ENCODE measurements at regions not wholly inside any gene's neighbourhood (a gene's known extent, or its start where the extent isn't known, plus 50 kb on each side); places are given as distances from the start of the nearest gene placed in this dataset.

GRCh38 chr22:49452362-49452946, 375.2 kb downstream of the BRD1 start:
- ChIA-PET CTCF (no interaction called here), POLR2A (ENCODE audit: unreplicated experiment) (no interaction called here)
- Histone ChIP-seq H3K27me3 (ENCODE audit: control insufficient read depth, insufficient read depth, low read length) (no peaks in the 10 kb centered on the region), H3K79me1 (ENCODE audit: low read depth in 1 of 2, low read length in 2 of 2) (no peaks in the 10 kb centered on the region), H3K36me3 (ENCODE audit: control insufficient read depth, insufficient read depth, low read length) (no peaks in the 10 kb centered on the region), H4K5ac (ENCODE audit: low read depth, low read length) (no peak overlapping the region), H3K18ac (ENCODE audit: low read depth, low read length) (no peak overlapping the region), H2BK120ac (ENCODE audit: low read depth, low read length) (no peak overlapping the region), H3K56ac (ENCODE audit: extremely low read depth, insufficient read depth, low read length) (no peak overlapping the region), H3K23ac (ENCODE audit: low read depth, low read length) (no peak overlapping the region), H4K91ac (ENCODE audit: insufficient read depth, low read depth, low read length) (no peak overlapping the region), H3K27ac (ENCODE audit: insufficient read depth, low read length) (no peak overlapping the region), H2AK5ac (ENCODE audit: low read depth, low read length) (no peak overlapping the region), H2BK5ac (ENCODE audit: low read depth, low read length, poor library complexity, severe bottlenecking) (peak overlapping the region; percentile 33), H2AK9ac (replicated peaks; ENCODE audit: low read depth, low read length, poor library complexity) (no peak overlapping the region), H2BK20ac (ENCODE audit: low read depth, low read length) (no peak overlapping the region), H2BK15ac (ENCODE audit: low read depth, low read length) (no peak overlapping the region), H3K9me1 (ENCODE audit: insufficient read depth, low read length) (no peaks in the 10 kb centered on the region), H3K4me2 (ENCODE audit: low read depth, low read length) (no peak overlapping the region), H4K8ac (ENCODE audit: low read depth in 2 of 2, low read length in 2 of 2) (no peak overlapping the region), H4K20me1 (ENCODE audit: insufficient read depth, low read length) (no peaks in the 10 kb centered on the region), H3K4me3 (ENCODE audit: insufficient read depth, low read depth, low read length) (no peak overlapping the region), H3K4me1 (ENCODE audit: control insufficient read depth, insufficient read depth, low read length) (no peaks in the 10 kb centered on the region), H3K9ac (ENCODE audit: low read depth, low read length) (no peak overlapping the region), H3K4ac (ENCODE audit: low read depth, low read length) (no peak overlapping the region), H3K14ac (replicated peaks; ENCODE audit: low read depth, low read length) (no peak overlapping the region), H3K9me3 (ENCODE audit: control insufficient read depth, insufficient read depth, low read length) (peaks cover 56% of the 10 kb centered on the region; the same call in 1 of the 2 replicates), H2AFZ (replicated peaks; ENCODE audit: low read length, poor library complexity) (no peak overlapping the region)
- dilution Hi-C loops (cut with HindIII; ENCODE audit: low sequenced_read_pairs, unreplicated experiment) (no loop called here), intact Hi-C loops (cut with micrococcal nuclease) (no loop called here), in situ Hi-C loops (cut with MboI; ENCODE audit: low sequenced_read_pairs) (no loop called here)
- ATAC-seq (ENCODE audit: low read depth) (no peak), DNase-seq (no peak)
- no TSS peak for BruUV-seq (replicated peaks)
- TF ChIP-seq CTCF (conservative IDR thresholded peaks at IDR 0.05; ENCODE audit: low read depth, low read length) (no peak), MAZ (IDR thresholded peaks at IDR 0.05; ENCODE audit: borderline replicate concordance, low read depth, low read length) (no peak), NFE2L2 (IDR thresholded peaks at IDR 0.05; ENCODE audit: low read depth, low read length) (no peak), ELK1 (IDR thresholded peaks at IDR 0.05; ENCODE audit: borderline replicate concordance, low read depth, low read length) (no peak), CEBPB (IDR thresholded peaks at IDR 0.05; ENCODE audit: low read depth, low read length) (no peak), RAD21 (IDR thresholded peaks at IDR 0.05; ENCODE audit: low read length) (no peak), RCOR1 (IDR thresholded peaks at IDR 0.05; ENCODE audit: insufficient replicate concordance, low read length) (no peak), FOS (IDR thresholded peaks at IDR 0.05; ENCODE audit: low read depth, low read length) (no peak), USF2 (IDR thresholded peaks at IDR 0.05; ENCODE audit: low read depth, low read length) (no peak), POLR2A (IDR thresholded peaks at IDR 0.05; ENCODE audit: low read depth, low read length) (no peak), BHLHE40 (IDR thresholded peaks at IDR 0.05; ENCODE audit: low read depth, low read length) (no peak), MAFK (IDR thresholded peaks at IDR 0.05; ENCODE audit: low read depth, low read length) (no peak), MXI1 (IDR thresholded peaks at IDR 0.05; ENCODE audit: borderline replicate concordance, low read depth, low read length) (no peak), RFX5 (IDR thresholded peaks at IDR 0.05; ENCODE audit: low read depth, low read length) (no peak), CHD1 (IDR thresholded peaks at IDR 0.05; ENCODE audit: low read depth, low read length) (no peak), SMC3 (IDR thresholded peaks at IDR 0.05; ENCODE audit: low read depth, low read length) (no peak)
- 72% methylated on average over 2 of the region's 2 CpGs; no CpG with 5 or more reads in 1 of the 2 experiments for WGBS, 2 experiments (ENCODE audit: extremely low coverage in 2 of 2, insufficient read length in 1 of 2)

Measured in IMR-90 (cell line).